WTC11 (cell line): ENCODE measurements at regions not wholly inside any gene's neighbourhood (a gene's known extent, or its start where the extent isn't known, plus 50 kb on each side); places are given as distances from the start of the nearest gene placed in this dataset.
A peak's percentile ranks its signal among the peaks of the same experiment; 100 is the strongest.

ENCODE experiments used
- ATAC-seq: fragments of 200-7000 bp; cut with Tn5 transposase; 2 replicates; pipeline ENCODE4 v1.10.0; 2021; ENCODE audit warnings: mild to moderate bottlenecking, moderate library complexity
- CTCF ChIA-PET: fragments of 300-600 bp; sonication (Branson Sonifier 250); formaldehyde crosslinking; loops from one replicate; lab custom pipeline; 2021; ENCODE audit warnings: antibody characterized with exemption; lab: Charles Lee
- POLR2A ChIA-PET: fragments of 350-600 bp; sonication (Branson Sonifier 250); formaldehyde crosslinking; loops from one replicate; lab custom pipeline; 2021; ENCODE audit warnings: antibody characterized with exemption; lab: Charles Lee
- DNase-seq: peaks from one replicate; pipeline ENCODE4 v3.0.0; 2021; ENCODE audit warnings: low spot score
- H3K27ac Mint-ChIP-seq: 2 replicates; pipeline ENCODE4 v1.8.0; 2021; ENCODE audit warnings: mixed read lengths
- H3K27me3 Mint-ChIP-seq: 2 replicates; pipeline ENCODE4 v1.8.0; 2021; ENCODE audit warnings: low read depth, mild to moderate bottlenecking, moderate library complexity, mixed read lengths
- H3K36me3 Mint-ChIP-seq: 2 replicates; pipeline ENCODE4 v1.8.0; 2021; ENCODE audit warnings: mixed read lengths
- H3K4me1 Mint-ChIP-seq: 2 replicates; pipeline ENCODE4 v1.8.0; 2022; ENCODE audit warnings: mixed read lengths
- H3K4me3 Mint-ChIP-seq: 2 replicates; pipeline ENCODE4 v1.8.0; 2021; ENCODE audit warnings: mild to moderate bottlenecking, moderate library complexity, mixed read lengths
- H3K9me3 Mint-ChIP-seq: 2 replicates; pipeline ENCODE4 v1.8.0; 2021; ENCODE audit warnings: mixed read lengths
- ATF1 ChIP-seq: sonication (generic); formaldehyde crosslinking; IDR thresholded peaks from 2 replicates; pipeline ENCODE4 v1.8.1; 2023; ENCODE audit warnings: mild to moderate bottlenecking, moderate library complexity, missing genetic modification reagents
- ETV6 ChIP-seq: sonication (generic); formaldehyde crosslinking; IDR thresholded peaks from 2 replicates; pipeline ENCODE4 v1.8.1; 2022; ENCODE audit warnings: mild to moderate bottlenecking, missing genetic modification reagents
- FOXJ3 ChIP-seq: sonication (generic); formaldehyde crosslinking; IDR thresholded peaks from 2 replicates; pipeline ENCODE4 v1.9.0; 2021; ENCODE audit warnings: missing genetic modification reagents, mild to moderate bottlenecking, borderline replicate concordance
- FOXK1 ChIP-seq: sonication (generic); formaldehyde crosslinking; IDR thresholded peaks from 2 replicates; pipeline ENCODE4 v1.8.0; 2022; ENCODE audit warnings: mild to moderate bottlenecking, moderate library complexity, missing genetic modification reagents
- FOXP1 ChIP-seq: sonication (generic); formaldehyde crosslinking; IDR thresholded peaks from 2 replicates; pipeline ENCODE4 v1.8.0; 2022; ENCODE audit warnings: missing genetic modification reagents, mild to moderate bottlenecking, moderate library complexity, borderline replicate concordance
- GTF2I ChIP-seq: fragments of 250-450 bp; sonication (Bioruptor Pico); conservative IDR thresholded peaks from 2 replicates; pipeline ENCODE4 v1.4.0; 2021; ENCODE audit warnings: mild to moderate bottlenecking
- KAT7 ChIP-seq: sonication (generic); formaldehyde crosslinking; IDR thresholded peaks from 2 replicates; pipeline ENCODE4 v1.8.1; 2023; ENCODE audit warnings: missing genetic modification reagents, mild to moderate bottlenecking, borderline replicate concordance
- MYBL2 ChIP-seq: sonication (generic); formaldehyde crosslinking; IDR thresholded peaks from 2 replicates; pipeline ENCODE4 v1.8.1; 2023; ENCODE audit warnings: mild to moderate bottlenecking, moderate library complexity, missing genetic modification reagents
- RELA ChIP-seq: sonication (generic); formaldehyde crosslinking; IDR thresholded peaks from 2 replicates; pipeline ENCODE4 v1.8.1; 2022; ENCODE audit warnings: missing genetic modification reagents, mild to moderate bottlenecking, borderline replicate concordance
- SMAD3 ChIP-seq: sonication (generic); formaldehyde crosslinking; IDR thresholded peaks from 2 replicates; pipeline ENCODE4 v1.8.0; 2022; ENCODE audit warnings: missing genetic modification reagents, mild to moderate bottlenecking, borderline replicate concordance
- TP53 ChIP-seq: sonication (generic); formaldehyde crosslinking; IDR thresholded peaks from 2 replicates; pipeline ENCODE4 v1.8.1; 2023; ENCODE audit warnings: mild to moderate bottlenecking, missing genetic modification reagents
- ZBTB21 ChIP-seq: sonication (generic); formaldehyde crosslinking; IDR thresholded peaks from 2 replicates; pipeline ENCODE4 v1.8.1; 2023; ENCODE audit warnings: mild to moderate bottlenecking, missing genetic modification reagents, borderline replicate concordance
- ZNF138 ChIP-seq: sonication (generic); formaldehyde crosslinking; conservative IDR thresholded peaks from 2 replicates; pipeline ENCODE4 v1.8.1; 2022; ENCODE audit warnings: mild to moderate bottlenecking, moderate library complexity, missing genetic modification reagents
- ZNF317 ChIP-seq: sonication (generic); formaldehyde crosslinking; IDR thresholded peaks from 2 replicates; pipeline ENCODE4 v1.8.1; 2023; ENCODE audit warnings: low read depth, mild to moderate bottlenecking, moderate library complexity, missing genetic modification reagents, borderline replicate concordance
- ZNF396 ChIP-seq: fragments of 250-450 bp; sonication (Bioruptor Pico); IDR thresholded peaks from 2 replicates; pipeline ENCODE4 v1.8.0; 2021; ENCODE audit warnings: mild to moderate bottlenecking, moderate library complexity, borderline replicate concordance
- ZNF416 ChIP-seq: fragments of 250-450 bp; sonication (Bioruptor Pico); IDR thresholded peaks from 2 replicates; pipeline ENCODE4 v1.9.0; 2021; ENCODE audit warnings: mild to moderate bottlenecking, inconsistent platforms
- TF ChIP-seq, protein P1 (sequence below): sonication (generic); formaldehyde crosslinking; conservative IDR thresholded peaks from 2 replicates; pipeline ENCODE4 v1.8.1; 2022; ENCODE audit warnings: mild to moderate bottlenecking, missing genetic modification reagents
- TF ChIP-seq, protein P2 (sequence below): fragments of 250-450 bp; sonication (Bioruptor Pico); IDR thresholded peaks from 2 replicates; pipeline ENCODE4 v1.9.0; 2021; ENCODE audit warnings: mild to moderate bottlenecking
- TF ChIP-seq, protein P3 (sequence below): sonication (generic); formaldehyde crosslinking; IDR thresholded peaks from 2 replicates; pipeline ENCODE4 v1.8.1; 2023; ENCODE audit warnings: mild to moderate bottlenecking, missing genetic modification reagents, moderate library complexity
- TF ChIP-seq, protein P4 (sequence below): fragments of 250-450 bp; sonication (Bioruptor Pico); IDR thresholded peaks from 2 replicates; pipeline ENCODE4 v1.9.0; 2021; ENCODE audit warnings: moderate library complexity, mild to moderate bottlenecking, inconsistent platforms, borderline replicate concordance
- TF ChIP-seq, protein P5 (sequence below): sonication (generic); formaldehyde crosslinking; conservative IDR thresholded peaks from 2 replicates; pipeline ENCODE4 v1.8.1; 2023; ENCODE audit warnings: mild to moderate bottlenecking, low read depth, missing genetic modification reagents, moderate library complexity

DNA sequence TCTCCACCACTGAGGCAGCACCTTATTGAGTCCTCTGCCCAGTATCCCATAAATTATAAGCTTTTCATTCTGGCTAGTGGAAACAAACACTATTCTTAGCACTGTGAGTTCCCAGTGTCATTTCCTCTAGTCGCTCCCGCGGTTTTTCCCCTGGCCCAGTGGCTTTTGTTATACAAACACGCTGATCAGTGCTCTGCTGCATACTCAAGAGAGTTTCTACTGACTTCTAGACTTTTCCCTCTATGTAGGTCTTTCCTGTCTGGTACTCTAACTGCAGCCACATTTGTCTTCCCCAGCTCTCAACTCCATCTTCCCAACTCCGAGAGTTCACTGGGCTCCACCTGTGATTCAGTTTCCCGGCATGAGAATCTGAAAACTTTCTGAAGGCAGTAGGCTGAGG is 556.6 kb upstream of the SALL1 start:
- H3K4me1 Mint-ChIP-seq: peaks cover 15% of the 10 kb centered on the region
- peak; percentile 71 for ATAC-seq
- ChIA-PET POLR2A (no interaction called here), CTCF (no interaction called here)
- peaks cover 44% of the 10 kb centered on the region for H3K9me3 Mint-ChIP-seq
- H3K27ac Mint-ChIP-seq: no peak overlapping the region
- H3K4me3 Mint-ChIP-seq: no peak overlapping the region
- no peak for DNase-seq
- peak; percentile 20; the same call in 1 of the 2 replicates for TF ChIP-seq FOXK1 (CRISPR knock-in tag)
- TF ChIP-seq RELA: no peak
- TF ChIP-seq SMAD3 (CRISPR knock-in tag): no peak
- TF ChIP-seq ATF1: no peak
- TF ChIP-seq KAT7 (CRISPR knock-in tag): no peak
- TF ChIP-seq ZNF138: no peak
- TF ChIP-seq FOXP1 (CRISPR knock-in tag): no peak
- TF ChIP-seq ZNF416 (CRISPR knock-in tag): no peak
- no peak for TF ChIP-seq ZNF396 (CRISPR knock-in tag)
- no peak for TF ChIP-seq TP53 (CRISPR knock-in tag)
- TF ChIP-seq ETV6 (CRISPR knock-in tag): peak; percentile 80
- TF ChIP-seq GTF2I: no peak
- peaks cover 10% of the 10 kb centered on the region for H3K27me3 Mint-ChIP-seq
- H3K36me3 Mint-ChIP-seq: peaks cover 28% of the 10 kb centered on the region

DNA sequence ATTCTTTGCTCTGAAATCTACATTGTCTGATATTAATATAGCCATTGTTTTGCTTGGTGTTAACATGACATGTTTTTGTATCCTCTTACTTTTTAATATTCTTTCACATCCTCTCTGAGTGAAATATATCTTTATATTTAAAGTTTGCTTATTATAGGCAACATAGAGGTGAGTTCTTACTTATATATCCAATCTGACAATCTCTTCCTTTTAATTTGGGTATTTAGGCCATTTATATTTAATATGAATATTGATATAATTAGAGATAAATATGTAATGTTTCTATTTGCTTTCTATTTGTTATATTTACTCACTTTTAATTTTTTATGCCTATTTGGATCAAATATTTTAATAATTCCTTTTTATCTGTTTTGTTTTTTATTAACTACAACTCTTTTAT is 554.1 kb upstream of the SALL1 start:
- DNase-seq (no peak), ATAC-seq (no peak)
- Mint-ChIP-seq H3K4me1 (peaks cover 15% of the 10 kb centered on the region), H3K27me3 (peaks cover 10% of the 10 kb centered on the region), H3K27ac (no peak overlapping the region), H3K4me3 (no peak overlapping the region), H3K36me3 (peaks cover 28% of the 10 kb centered on the region), H3K9me3 (peaks cover 44% of the 10 kb centered on the region)
- ChIA-PET CTCF (no interaction called here), POLR2A (no interaction called here)
- no peak for TF ChIP-seq MYBL2 (CRISPR knock-in tag)
- TF ChIP-seq FOXJ3 (CRISPR knock-in tag): no peak
- TF ChIP-seq ZNF317 (CRISPR knock-in tag): no peak
- TF ChIP-seq ZBTB21 (CRISPR knock-in tag): no peak
- TF ChIP-seq, protein P1, sequence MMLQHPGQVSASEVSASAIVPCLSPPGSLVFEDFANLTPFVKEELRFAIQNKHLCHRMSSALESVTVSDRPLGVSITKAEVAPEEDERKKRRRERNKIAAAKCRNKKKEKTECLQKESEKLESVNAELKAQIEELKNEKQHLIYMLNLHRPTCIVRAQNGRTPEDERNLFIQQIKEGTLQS (CRISPR knock-in tag): no peak
- TF ChIP-seq, protein P2, sequence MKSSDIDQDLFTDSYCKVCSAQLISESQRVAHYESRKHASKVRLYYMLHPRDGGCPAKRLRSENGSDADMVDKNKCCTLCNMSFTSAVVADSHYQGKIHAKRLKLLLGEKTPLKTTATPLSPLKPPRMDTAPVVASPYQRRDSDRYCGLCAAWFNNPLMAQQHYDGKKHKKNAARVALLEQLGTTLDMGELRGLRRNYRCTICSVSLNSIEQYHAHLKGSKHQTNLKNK (CRISPR knock-in tag): no peak
- TF ChIP-seq, protein P3, sequence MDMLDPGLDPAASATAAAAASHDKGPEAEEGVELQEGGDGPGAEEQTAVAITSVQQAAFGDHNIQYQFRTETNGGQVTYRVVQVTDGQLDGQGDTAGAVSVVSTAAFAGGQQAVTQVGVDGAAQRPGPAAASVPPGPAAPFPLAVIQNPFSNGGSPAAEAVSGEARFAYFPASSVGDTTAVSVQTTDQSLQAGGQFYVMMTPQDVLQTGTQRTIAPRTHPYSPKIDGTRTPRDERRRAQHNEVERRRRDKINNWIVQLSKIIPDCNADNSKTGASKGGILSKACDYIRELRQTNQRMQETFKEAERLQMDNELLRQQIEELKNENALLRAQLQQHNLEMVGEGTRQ (CRISPR knock-in tag): no peak
- TF ChIP-seq, protein P4, sequence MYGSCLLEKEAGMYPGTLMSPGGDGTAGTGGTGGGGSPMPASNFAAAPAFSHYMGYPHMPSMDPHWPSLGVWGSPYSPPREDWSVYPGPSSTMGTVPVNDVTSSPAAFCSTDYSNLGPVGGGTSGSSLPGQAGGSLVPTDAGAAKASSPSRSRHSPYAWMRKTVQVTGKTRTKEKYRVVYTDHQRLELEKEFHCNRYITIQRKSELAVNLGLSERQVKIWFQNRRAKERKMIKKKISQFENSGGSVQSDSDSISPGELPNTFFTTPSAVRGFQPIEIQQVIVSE (CRISPR knock-in tag): no peak
- TF ChIP-seq, protein P5, sequence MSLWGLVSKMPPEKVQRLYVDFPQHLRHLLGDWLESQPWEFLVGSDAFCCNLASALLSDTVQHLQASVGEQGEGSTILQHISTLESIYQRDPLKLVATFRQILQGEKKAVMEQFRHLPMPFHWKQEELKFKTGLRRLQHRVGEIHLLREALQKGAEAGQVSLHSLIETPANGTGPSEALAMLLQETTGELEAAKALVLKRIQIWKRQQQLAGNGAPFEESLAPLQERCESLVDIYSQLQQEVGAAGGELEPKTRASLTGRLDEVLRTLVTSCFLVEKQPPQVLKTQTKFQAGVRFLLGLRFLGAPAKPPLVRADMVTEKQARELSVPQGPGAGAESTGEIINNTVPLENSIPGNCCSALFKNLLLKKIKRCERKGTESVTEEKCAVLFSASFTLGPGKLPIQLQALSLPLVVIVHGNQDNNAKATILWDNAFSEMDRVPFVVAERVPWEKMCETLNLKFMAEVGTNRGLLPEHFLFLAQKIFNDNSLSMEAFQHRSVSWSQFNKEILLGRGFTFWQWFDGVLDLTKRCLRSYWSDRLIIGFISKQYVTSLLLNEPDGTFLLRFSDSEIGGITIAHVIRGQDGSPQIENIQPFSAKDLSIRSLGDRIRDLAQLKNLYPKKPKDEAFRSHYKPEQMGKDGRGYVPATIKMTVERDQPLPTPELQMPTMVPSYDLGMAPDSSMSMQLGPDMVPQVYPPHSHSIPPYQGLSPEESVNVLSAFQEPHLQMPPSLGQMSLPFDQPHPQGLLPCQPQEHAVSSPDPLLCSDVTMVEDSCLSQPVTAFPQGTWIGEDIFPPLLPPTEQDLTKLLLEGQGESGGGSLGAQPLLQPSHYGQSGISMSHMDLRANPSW: no peak
